ENCODE measurements at regions not wholly inside any gene's neighbourhood (a gene's known extent, or its start where the extent isn't known, plus 50 kb on each side); places are given as distances from the start of the nearest gene placed in this dataset.
"Not testable (repeated sequence)": the region's sequence is repeated elsewhere in the genome, so short reads cannot be mapped to it uniquely, and the experiment has no call there.

GRCh38 chr20:47406849-47407682 lies 50.6 kb upstream of the ZMYND8 start:
- DNase-seq (ENCODE audit: extremely low read depth in 1 of 11, low read depth in 9 of 11, low spot score in 4 of 11): no peak

GRCh38 chr20:47411161-47411560 lies 54.7 kb upstream of the ZMYND8 start:
- DNase-seq (ENCODE audit: extremely low read depth in 1 of 11, low read depth in 9 of 11, low spot score in 4 of 11): no peak

DNA sequence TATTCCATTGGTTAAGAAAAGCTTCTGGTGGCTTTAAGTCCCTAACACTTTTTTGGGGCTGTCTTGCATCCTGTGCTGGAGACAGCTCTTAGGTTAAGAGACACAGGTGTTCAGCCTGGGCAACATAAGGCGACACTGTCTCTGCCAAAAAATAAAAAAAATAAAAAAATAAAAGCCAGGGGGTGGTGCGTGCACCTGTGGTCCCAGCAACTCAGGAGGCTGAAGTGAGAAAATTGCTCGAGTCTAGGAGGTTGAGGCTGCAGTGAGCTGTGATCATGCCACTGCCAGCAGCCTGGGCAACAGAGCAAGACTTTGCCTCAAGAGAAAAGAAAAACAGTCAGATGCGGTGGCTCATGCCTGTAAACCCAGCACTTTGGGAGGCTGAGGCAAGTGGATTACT lies 55.6 kb upstream of the ZMYND8 start:
- DNase-seq (ENCODE audit: extremely low read depth in 1 of 11, low read depth in 9 of 11, low spot score in 4 of 11): no peak

DNA sequence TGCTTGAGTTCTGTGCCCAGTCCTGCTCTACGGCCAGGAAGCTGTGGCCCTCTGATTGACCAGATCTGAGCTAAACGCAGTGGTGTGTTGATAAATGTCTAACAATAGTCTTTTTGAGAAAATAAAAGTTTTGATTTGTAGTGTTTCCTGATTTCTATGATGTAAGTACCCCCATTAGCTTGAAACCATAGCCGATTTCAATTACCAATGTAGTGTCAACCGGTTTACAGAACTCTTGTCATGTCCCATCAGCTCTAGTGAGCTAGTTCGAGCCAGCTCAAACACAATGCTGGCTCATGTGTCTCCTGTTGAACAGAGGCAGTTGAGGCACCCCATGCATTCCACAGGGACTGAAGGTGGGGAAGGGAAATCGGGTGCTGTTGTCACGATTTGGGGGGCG lies 56.7 kb upstream of the ZMYND8 start:
- DNase-seq (ENCODE audit: extremely low read depth in 1 of 11, low read depth in 9 of 11, low spot score in 4 of 11): no peak

- no peak for DNase-seq (ENCODE audit: extremely low read depth in 1 of 11, low read depth in 9 of 11, low spot score in 4 of 11)
These were observed 61.0 kb upstream of the ZMYND8 start for GRCh38 chr20:47417245-47418068.

- no peak for DNase-seq (ENCODE audit: extremely low read depth in 1 of 11, low read depth in 9 of 11, low spot score in 4 of 11)
These were observed 61.7 kb upstream of the ZMYND8 start for GRCh38 chr20:47418069-47418757.

GRCh38 chr20:47419953-47420514 lies 63.5 kb upstream of the ZMYND8 start:
- DNase-seq (ENCODE audit: extremely low read depth in 1 of 11, low read depth in 9 of 11, low spot score in 4 of 11): no peak

- no peak for DNase-seq (ENCODE audit: extremely low read depth in 1 of 11, low read depth in 9 of 11, low spot score in 4 of 11)
These were observed 64.6 kb upstream of the ZMYND8 start for GRCh38 chr20:47421076-47421475.

GRCh38 chr20:47423586-47423985 lies 67.1 kb upstream of the ZMYND8 start:
- no peak for DNase-seq (ENCODE audit: extremely low read depth in 1 of 11, low read depth in 9 of 11, low spot score in 4 of 11)

DNA sequence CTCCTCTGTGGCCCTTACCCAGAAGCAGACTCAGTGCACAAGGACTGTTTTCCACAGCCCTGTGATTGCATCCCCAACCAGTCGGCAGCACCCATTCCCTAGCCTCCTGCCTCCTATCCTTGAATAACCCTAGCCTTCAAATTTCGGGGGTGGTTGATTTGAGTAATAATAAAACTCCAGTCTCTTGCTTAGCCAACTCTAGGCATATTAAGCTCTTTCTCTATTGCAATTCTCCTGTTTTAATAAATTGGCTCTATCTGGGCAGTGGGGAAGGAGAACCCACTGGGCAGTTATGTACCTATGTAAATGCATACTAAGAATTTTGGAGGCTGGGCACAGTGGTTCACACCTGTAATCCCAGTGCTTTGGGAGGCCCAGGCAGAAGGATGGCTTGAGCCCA lies 70.6 kb upstream of the ZMYND8 start:
- no peak for DNase-seq (ENCODE audit: extremely low read depth in 1 of 11, low read depth in 9 of 11, low spot score in 4 of 11)

DNA sequence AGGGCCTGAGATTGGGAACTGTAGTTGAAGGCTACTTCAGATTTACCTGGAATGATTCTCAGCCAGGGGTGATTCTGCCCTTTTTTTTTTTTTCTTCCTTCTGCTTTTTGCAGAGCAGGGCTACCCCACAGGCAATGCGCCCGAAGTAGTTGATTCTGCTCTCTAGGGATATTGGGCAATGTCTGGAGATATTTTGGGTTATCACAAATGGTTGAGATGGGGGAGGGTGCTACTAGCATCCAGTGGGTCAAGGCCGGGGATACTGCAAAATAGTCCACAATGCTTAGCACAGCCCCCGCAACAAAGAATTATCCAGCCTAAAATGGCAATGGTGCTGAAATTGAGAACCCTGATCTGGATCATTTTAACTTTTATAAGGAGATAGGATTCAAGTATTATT lies 71.2 kb upstream of the ZMYND8 start:
- no peak for DNase-seq (ENCODE audit: extremely low read depth in 1 of 11, low read depth in 9 of 11, low spot score in 4 of 11)

GRCh38 chr20:47428164-47428563 lies 71.7 kb upstream of the ZMYND8 start:
- DNase-seq (ENCODE audit: extremely low read depth in 1 of 11, low read depth in 9 of 11, low spot score in 4 of 11): no peak

- DNase-seq (ENCODE audit: extremely low read depth in 1 of 11, low read depth in 9 of 11, low spot score in 4 of 11): no peak
These were observed 72.4 kb upstream of the ZMYND8 start for GRCh38 chr20:47428851-47429336.

DNA sequence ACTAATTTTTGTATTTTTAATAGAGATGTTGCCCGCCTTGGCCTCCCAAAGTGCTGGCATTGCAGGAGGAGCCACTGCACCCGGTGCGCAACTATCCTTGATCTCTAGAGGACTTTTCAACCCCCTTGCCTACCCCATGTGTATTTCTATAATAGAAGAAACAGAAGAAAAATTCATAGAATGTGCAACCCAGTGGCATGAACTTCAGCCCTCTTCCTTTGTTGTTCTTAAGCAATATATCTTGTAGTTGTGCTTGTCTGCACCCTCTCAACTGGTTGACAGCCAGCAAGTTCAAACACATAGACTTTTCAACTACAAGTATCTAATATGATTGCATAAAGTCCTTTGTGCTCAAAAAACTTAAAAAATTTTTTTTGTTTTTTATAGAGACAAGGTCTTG lies 72.3 kb upstream of the NCOA3 start:
- DNase-seq (ENCODE audit: extremely low read depth in 1 of 11, low read depth in 9 of 11, low spot score in 4 of 11): no peak

- DNase-seq (ENCODE audit: extremely low read depth in 1 of 11, low read depth in 9 of 11, low spot score in 4 of 11): no peak
These were observed 70.7 kb upstream of the NCOA3 start for GRCh38 chr20:47430862-47431588.

DNA sequence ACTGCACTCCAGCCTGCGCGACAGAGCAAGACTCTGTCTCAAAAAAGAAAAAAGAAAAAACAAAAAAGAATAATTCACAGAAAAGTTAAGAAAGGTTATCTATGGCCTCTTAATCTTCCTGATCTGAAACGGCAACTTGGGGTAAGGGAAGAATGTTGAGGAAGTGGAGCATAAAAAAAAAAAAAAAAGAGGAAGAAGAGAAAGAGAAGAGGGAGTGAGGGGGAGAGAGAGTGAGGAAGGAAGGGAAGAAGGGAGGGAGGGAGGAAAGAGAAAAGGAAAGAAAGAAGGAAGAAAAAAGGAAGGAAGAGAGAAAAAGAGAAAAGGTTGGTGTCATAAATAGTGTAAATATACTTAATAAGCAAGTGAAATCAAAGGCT lies 68.9 kb upstream of the NCOA3 start:
- DNase-seq (ENCODE audit: extremely low read depth in 1 of 11, low read depth in 9 of 11, low spot score in 4 of 11): no peak

DNA sequence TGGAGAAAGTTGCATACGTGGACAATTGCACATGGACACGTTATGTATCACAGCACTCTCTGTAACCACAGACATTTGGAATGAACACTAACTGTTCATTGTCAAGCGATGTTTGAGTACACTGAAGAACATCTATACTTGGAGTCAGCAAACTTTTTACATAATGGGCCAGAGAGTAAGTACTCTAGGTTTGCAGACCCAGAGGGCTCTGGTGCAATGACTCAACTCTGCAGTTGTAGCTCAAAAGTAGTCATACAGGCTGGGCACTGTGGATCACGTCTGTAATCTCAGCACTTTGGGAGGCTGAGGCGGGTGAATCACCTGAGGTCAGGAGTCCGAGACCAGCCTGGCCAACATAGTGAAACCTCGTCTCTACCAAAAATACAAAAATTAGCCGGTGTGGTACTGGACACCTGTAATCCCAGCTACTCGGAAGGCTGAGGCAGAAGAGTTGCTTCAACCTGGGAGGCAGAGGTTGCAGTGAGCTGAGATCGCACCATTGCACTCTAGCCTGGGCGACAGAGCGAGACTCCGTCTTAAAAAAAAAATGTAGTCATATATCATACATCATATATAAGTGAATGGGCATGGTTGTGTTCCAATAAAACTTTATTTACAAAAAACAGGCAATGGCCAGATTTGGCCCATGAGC lies 67.4 kb upstream of the NCOA3 start:
- DNase-seq (ENCODE audit: extremely low read depth in 1 of 11, low read depth in 9 of 11, low spot score in 4 of 11): not testable (repeated sequence)
